Choroid plexus epithelial cell (primary cell): ENCODE measurements at regions not wholly inside any gene's neighbourhood (a gene's known extent, or its start where the extent isn't known, plus 50 kb on each side); places are given as distances from the start of the nearest gene placed in this dataset.

Experiments used
- DNase-seq: peaks from one replicate; pipeline ENCODE4 v3.0.0-alpha.2; 2010; ENCODE audit warnings: low read depth
- H3K4me3 ChIP-seq: 2 replicates; pipeline ENCODE4 v1.5.1; 2011; ENCODE audit warnings: low read depth, mild to moderate bottlenecking, control low read depth, low read length, moderate library complexity
- TF ChIP-seq, protein P1 (sequence below): conservative IDR thresholded peaks from 2 replicates; pipeline ENCODE4 v1.5.1; 2011; ENCODE audit warnings: low read depth, mild to moderate bottlenecking, control low read depth, inconsistent platforms, low read length, moderate library complexity

DNA sequence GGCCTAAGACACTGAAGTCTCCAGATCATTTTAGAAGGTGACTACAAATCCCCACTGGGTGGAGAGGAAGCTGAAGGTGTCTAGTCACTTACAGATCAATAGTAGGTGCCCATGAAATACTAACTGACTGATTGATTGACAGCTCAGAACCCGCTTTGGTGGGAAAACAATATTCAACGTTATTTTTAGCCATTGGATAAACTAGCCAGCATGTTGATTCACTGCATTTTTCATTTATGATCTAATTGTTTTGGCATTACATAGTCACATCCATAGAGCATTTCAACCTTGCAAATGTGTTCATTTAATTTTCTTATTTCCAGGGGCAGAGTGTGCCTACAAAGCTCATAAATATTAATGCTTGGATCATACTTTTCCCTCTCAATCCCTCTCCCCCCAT lies 162.3 kb downstream of the MREG start:
- H3K4me3 ChIP-seq, result no peak overlapping the region
- TF ChIP-seq, protein P1, sequence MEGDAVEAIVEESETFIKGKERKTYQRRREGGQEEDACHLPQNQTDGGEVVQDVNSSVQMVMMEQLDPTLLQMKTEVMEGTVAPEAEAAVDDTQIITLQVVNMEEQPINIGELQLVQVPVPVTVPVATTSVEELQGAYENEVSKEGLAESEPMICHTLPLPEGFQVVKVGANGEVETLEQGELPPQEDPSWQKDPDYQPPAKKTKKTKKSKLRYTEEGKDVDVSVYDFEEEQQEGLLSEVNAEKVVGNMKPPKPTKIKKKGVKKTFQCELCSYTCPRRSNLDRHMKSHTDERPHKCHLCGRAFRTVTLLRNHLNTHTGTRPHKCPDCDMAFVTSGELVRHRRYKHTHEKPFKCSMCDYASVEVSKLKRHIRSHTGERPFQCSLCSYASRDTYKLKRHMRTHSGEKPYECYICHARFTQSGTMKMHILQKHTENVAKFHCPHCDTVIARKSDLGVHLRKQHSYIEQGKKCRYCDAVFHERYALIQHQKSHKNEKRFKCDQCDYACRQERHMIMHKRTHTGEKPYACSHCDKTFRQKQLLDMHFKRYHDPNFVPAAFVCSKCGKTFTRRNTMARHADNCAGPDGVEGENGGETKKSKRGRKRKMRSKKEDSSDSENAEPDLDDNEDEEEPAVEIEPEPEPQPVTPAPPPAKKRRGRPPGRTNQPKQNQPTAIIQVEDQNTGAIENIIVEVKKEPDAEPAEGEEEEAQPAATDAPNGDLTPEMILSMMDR, result no peak
- DNase-seq, result peak; percentile 77

DNA sequence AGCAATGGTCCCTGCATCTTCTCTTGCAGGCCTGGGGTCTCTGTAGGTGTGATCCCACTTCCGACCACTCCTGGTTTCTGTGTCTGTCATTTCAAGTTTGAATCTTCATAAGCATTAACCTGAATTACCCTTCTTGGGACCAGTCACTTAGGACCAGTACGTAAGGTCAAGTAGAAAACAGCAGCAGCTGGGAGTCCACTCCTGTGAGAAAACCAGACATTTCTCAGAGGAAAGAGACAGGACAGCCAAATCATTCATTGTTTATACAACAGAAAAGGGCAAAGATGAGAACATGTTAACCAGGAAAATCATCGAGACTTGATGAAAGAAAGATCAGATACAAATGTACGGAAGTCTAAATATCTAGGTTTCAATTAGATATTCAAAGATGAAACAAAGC lies 163.0 kb downstream of the MREG start:
- TF ChIP-seq, protein P1, result no peak
- peak; percentile 87 for DNase-seq
- H3K4me3 ChIP-seq, result no peak overlapping the region

- TF ChIP-seq, protein P1, result no peak
- no peak overlapping the region for H3K4me3 ChIP-seq
- DNase-seq, result no peak
Measured at GRCh38 chr2:215849771-215850170, 163.6 kb downstream of the MREG start.

DNA sequence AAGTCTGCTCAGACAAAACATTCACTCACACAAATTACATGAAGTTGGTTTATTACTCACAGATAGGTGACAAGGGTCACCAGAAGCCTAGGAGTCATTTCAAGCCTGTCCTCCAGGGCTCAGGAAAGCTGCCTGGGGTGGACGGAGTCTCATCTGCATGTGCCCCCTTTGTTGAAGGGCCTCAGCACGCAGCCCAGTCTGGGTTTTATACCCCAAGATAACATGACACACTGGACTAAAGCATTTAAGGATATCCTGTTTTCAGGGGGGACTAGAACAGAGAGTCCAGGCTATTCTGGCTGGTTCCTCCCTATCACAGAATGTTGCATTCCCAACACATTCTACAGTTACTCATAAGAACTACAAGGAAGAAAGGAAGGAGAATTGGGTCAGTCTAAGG lies 164.7 kb downstream of the MREG start:
- H3K4me3 ChIP-seq, result no peak overlapping the region
- TF ChIP-seq, protein P1, result no peak
- no peak for DNase-seq

- TF ChIP-seq, protein P1, result no peak
- DNase-seq, result peak; percentile 73
- H3K4me3 ChIP-seq, result no peak overlapping the region
Measured at GRCh38 chr2:215848146-215848545, 165.2 kb downstream of the MREG start.

DNA sequence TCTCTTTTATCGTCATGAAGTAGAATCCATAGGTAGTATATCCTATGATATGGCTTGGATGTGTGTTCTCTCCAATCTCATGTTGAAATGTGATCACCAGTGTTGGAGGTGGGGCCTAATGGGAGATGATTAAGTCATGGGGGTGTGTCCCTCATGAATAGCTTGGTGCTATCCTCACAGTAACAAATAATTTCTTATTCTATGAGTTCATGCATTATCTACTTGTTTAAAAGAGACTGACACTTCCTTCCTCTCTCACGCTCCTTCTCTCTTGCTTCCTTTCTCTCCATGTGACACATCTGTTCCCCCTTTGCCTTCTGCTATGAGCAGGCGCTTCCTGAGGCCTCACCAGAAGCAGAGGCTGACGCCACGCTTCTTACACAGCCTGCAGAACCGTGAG lies 165.6 kb downstream of the MREG start:
- no peak overlapping the region for H3K4me3 ChIP-seq
- DNase-seq, result peak; percentile 70
- TF ChIP-seq, protein P1, result no peak

DNA sequence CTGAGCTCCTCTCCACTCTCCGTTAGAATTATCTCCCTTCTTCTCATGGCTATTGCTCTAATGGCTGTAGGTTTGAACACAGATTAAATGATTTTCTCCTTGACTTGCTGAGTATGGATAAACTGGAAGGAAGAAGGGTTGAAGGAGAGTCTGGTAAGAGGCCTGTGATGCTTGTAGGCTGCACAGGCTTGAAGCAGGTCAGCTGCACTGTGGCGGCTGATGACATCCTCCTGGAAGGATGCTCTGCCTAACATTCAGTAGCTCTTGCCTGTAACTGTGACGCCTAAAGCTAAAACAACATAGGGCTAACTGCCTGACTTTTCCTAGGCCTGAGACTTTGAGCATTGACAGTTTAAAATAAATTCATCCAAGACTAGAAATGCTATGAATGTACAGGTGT lies 166.3 kb downstream of the MREG start:
- H3K4me3 ChIP-seq, result no peak overlapping the region
- TF ChIP-seq, protein P1, result no peak

More for the DNA sequence above, 166.3 kb downstream of the MREG start:
- DNase-seq, result no peak
